ENCODE measurements at regions not wholly inside any gene's neighbourhood (a gene's known extent, or its start where the extent isn't known, plus 50 kb on each side); places are given as distances from the start of the nearest gene placed in this dataset.

DNA sequence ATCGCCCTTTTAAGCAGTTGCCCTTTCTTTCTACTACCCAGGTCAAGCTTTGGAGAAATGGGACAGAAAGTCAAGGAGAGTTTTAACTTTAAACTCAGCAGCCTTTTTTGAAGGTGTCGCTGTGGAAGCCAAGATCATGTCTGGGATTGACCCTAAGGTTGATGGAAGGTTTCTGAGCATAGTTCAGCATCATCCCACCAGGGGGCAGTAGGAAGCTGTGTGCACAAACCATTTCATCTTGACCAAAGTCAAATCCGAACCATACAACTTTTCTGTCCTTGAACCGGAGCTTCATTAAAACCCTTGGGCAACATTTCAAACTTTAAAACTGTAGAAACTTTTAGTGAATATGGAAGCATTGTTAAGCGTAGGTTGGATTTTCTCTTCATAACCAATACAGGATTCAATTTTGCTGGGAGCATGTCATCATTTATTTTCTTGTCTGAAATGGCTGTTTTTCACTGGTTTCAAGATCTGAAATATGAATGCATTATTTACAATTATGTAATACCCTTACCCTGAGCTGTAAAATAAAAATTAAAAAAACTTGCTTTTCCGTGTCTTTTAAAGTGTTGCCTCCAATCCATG, 214.4 kb upstream of the KIAA1217 start:
- Mint-ChIP-seq H3K4me3 (ENCODE audit: unreplicated experiment) (no peak overlapping the region), H3K4me1 (ENCODE audit: unreplicated experiment) (no peaks in the 10 kb centered on the region), H3K9me3 (ENCODE audit: unreplicated experiment) (no peaks in the 10 kb centered on the region), H3K27me3 (ENCODE audit: unreplicated experiment) (no peaks in the 10 kb centered on the region), H3K27ac (ENCODE audit: unreplicated experiment) (no peak overlapping the region), H3K36me3 (ENCODE audit: unreplicated experiment) (no peaks in the 10 kb centered on the region)
- TF ChIP-seq, protein P1, sequence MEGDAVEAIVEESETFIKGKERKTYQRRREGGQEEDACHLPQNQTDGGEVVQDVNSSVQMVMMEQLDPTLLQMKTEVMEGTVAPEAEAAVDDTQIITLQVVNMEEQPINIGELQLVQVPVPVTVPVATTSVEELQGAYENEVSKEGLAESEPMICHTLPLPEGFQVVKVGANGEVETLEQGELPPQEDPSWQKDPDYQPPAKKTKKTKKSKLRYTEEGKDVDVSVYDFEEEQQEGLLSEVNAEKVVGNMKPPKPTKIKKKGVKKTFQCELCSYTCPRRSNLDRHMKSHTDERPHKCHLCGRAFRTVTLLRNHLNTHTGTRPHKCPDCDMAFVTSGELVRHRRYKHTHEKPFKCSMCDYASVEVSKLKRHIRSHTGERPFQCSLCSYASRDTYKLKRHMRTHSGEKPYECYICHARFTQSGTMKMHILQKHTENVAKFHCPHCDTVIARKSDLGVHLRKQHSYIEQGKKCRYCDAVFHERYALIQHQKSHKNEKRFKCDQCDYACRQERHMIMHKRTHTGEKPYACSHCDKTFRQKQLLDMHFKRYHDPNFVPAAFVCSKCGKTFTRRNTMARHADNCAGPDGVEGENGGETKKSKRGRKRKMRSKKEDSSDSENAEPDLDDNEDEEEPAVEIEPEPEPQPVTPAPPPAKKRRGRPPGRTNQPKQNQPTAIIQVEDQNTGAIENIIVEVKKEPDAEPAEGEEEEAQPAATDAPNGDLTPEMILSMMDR (IDR thresholded peaks at IDR 0.05), result peak; percentile 74
- DNase-seq (ENCODE audit: extremely low spot score, unreplicated experiment), result no peak

DNA sequence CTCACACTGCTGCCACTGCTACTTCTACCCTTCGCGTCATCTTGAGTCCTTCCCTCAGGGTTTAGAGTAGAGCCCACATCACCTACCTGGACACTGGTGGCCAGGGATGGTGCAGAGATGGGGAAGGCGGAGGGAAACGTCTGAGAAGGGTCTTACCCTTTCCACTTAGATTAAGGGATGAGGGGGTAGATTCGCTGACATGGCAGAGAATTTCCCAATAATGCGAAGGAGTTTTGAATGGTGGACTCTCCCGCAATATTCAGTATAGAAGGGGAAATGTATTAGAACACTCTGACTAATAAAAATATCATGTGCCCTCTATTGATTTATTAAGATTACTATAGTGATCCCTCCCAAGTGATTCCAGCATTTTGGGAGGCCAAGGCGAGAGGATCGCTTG, 209.5 kb upstream of the KIAA1217 start:
- DNase-seq (ENCODE audit: extremely low spot score, unreplicated experiment), result no peak
- H3K27me3 Mint-ChIP-seq (ENCODE audit: unreplicated experiment), result no peaks in the 10 kb centered on the region
- no peaks in the 10 kb centered on the region for H3K9me3 Mint-ChIP-seq (ENCODE audit: unreplicated experiment)
- no peak overlapping the region for H3K27ac Mint-ChIP-seq (ENCODE audit: unreplicated experiment)
- no peaks in the 10 kb centered on the region for H3K4me1 Mint-ChIP-seq (ENCODE audit: unreplicated experiment)
- no peak overlapping the region for H3K4me3 Mint-ChIP-seq (ENCODE audit: unreplicated experiment)
- H3K36me3 Mint-ChIP-seq (ENCODE audit: unreplicated experiment), result no peaks in the 10 kb centered on the region
- TF ChIP-seq, protein P1 (IDR thresholded peaks at IDR 0.05), result no peak

- Mint-ChIP-seq H3K36me3 (ENCODE audit: unreplicated experiment) (no peaks in the 10 kb centered on the region), H3K9me3 (ENCODE audit: unreplicated experiment) (no peaks in the 10 kb centered on the region), H3K27ac (ENCODE audit: unreplicated experiment) (no peak overlapping the region), H3K4me3 (ENCODE audit: unreplicated experiment) (no peak overlapping the region), H3K27me3 (ENCODE audit: unreplicated experiment) (no peaks in the 10 kb centered on the region), H3K4me1 (ENCODE audit: unreplicated experiment) (no peaks in the 10 kb centered on the region)
- no peak for DNase-seq (ENCODE audit: extremely low spot score, unreplicated experiment)
- TF ChIP-seq, protein P1 (IDR thresholded peaks at IDR 0.05), result no peak
Measured at GRCh38 chr10:24000271-24000813, 208.6 kb upstream of the KIAA1217 start.

DNA sequence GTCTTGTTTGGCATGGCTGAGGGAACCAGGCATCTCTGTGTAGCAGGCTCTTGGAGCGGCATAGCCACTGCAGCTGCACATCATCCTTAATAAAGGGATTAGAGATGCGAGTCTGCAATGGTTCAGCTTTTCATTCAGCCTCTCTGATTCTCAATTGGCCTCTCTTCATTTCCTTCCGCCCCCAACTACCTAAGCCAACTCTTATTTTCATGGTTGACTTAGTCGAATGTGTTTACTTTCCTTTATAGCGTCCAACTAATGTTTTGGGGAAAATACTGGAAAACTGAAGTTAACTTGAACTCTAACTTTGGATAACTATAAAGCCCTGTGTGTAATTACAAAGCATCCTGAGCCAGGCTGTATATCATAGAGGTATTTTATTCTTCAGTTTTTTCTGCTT, 202.2 kb upstream of the KIAA1217 start:
- no peak for DNase-seq (ENCODE audit: extremely low spot score, unreplicated experiment)
- Mint-ChIP-seq H3K36me3 (ENCODE audit: unreplicated experiment) (no peaks in the 10 kb centered on the region), H3K4me3 (ENCODE audit: unreplicated experiment) (no peak overlapping the region), H3K27me3 (ENCODE audit: unreplicated experiment) (no peaks in the 10 kb centered on the region), H3K9me3 (ENCODE audit: unreplicated experiment) (no peaks in the 10 kb centered on the region), H3K27ac (ENCODE audit: unreplicated experiment) (no peak overlapping the region), H3K4me1 (ENCODE audit: unreplicated experiment) (no peaks in the 10 kb centered on the region)
- TF ChIP-seq, protein P1 (IDR thresholded peaks at IDR 0.05), result no peak

- TF ChIP-seq, protein P1 (IDR thresholded peaks at IDR 0.05), result no peak
- Mint-ChIP-seq H3K36me3 (ENCODE audit: unreplicated experiment) (no peaks in the 10 kb centered on the region), H3K4me3 (ENCODE audit: unreplicated experiment) (no peak overlapping the region), H3K27ac (ENCODE audit: unreplicated experiment) (no peak overlapping the region), H3K4me1 (ENCODE audit: unreplicated experiment) (no peaks in the 10 kb centered on the region), H3K27me3 (ENCODE audit: unreplicated experiment) (no peaks in the 10 kb centered on the region), H3K9me3 (ENCODE audit: unreplicated experiment) (no peaks in the 10 kb centered on the region)
- no peak for DNase-seq (ENCODE audit: extremely low spot score, unreplicated experiment)
Measured at GRCh38 chr10:24007359-24007758, 201.6 kb upstream of the KIAA1217 start.

Measured in osteocyte (in vitro differentiated cells).